SK-N-SH (cell line): ENCODE measurements at regions not wholly inside any gene's neighbourhood (a gene's known extent, or its start where the extent isn't known, plus 50 kb on each side); places are given as distances from the start of the nearest gene placed in this dataset.

ENCODE experiments used
- CTCF ChIA-PET: fragments of 300-600, 350-600 bp; formaldehyde crosslinking; extraction: SDS; loops from one replicate; lab custom pipeline; 2021; lab: Yijun Ruan, JAX
- POLR2A ChIA-PET: fragments of 350-600 bp; sonication (Branson Sonifier 250); formaldehyde crosslinking; extraction: SDS; loops from one replicate; lab custom pipeline; 2020; ENCODE audit warnings: antibody characterized with exemption, inconsistent platforms; lab: Yijun Ruan, JAX
- DNase-seq: peaks from one replicate; pipeline ENCODE4 v3.0.0; 2012
- H2AFZ ChIP-seq: fragments of 200-600 bp; sonication (generic); 2 replicates; pipeline ENCODE4 v1.8.1; 2016; ENCODE audit warnings: antibody characterized with exemption, mild to moderate bottlenecking, low read depth
- H3F3A ChIP-seq: fragments of 200-600 bp; sonication (generic); replicated peaks from 2 replicates; pipeline ENCODE3; 2016; ENCODE audit warnings: antibody characterized with exemption, mild to moderate bottlenecking; ENCODE audit not compliant: insufficient read depth
- H3K27ac ChIP-seq, 2 experiments: fragments of 200-500 bp in 1 of 2; fragments of 200-600 bp in 1 of 2; sonication (Bioruptor generic) in 1 of 2; sonication (generic), shearing (Covaris generic) in 1 of 2; 2 replicates each; pipeline versions ENCODE4 v1.5.1 to v1.6.1; 2014 to 2016; ENCODE audit warnings: low read depth in 2 of 2, inconsistent platforms in 1 of 2, low read length in 1 of 2, mild to moderate bottlenecking in 1 of 2, mixed read lengths in 1 of 2
- H3K27me3 ChIP-seq: fragments of 200-600 bp; sonication (generic), shearing (Covaris generic); 2 replicates; pipeline ENCODE4 v1.6.1; 2016; ENCODE audit warnings: mixed run types; ENCODE audit not compliant: insufficient read depth
- H3K36me3 ChIP-seq, 2 experiments: fragments of 200-500 bp in 1 of 2; fragments of 200-600 bp in 1 of 2; sonication (Bioruptor generic) in 1 of 2; sonication (generic) in 1 of 2; replicated peaks in 1 of 2; 2 replicates each; pipeline versions ENCODE3 to v1.5.1; 2014 to 2016; ENCODE audit warnings: low read length in 1 of 2, mild to moderate bottlenecking in 1 of 2; ENCODE audit not compliant: insufficient read depth in 2 of 2, control insufficient read depth in 1 of 2
- H3K4me1 ChIP-seq, 2 experiments: fragments of 200-500 bp in 1 of 2; fragments of 200-600 bp in 1 of 2; sonication (Bioruptor generic) in 1 of 2; sonication (generic), shearing (Covaris generic) in 1 of 2; 2 replicates each; pipeline versions ENCODE4 v1.5.1 to v1.6.1; 2014 to 2016; ENCODE audit warnings: low read depth in 1 of 2, low read length in 1 of 2, mixed run types in 1 of 2; ENCODE audit not compliant: insufficient read depth in 2 of 2, control insufficient read depth in 1 of 2
- H3K4me2 ChIP-seq: fragments of 200-600 bp; sonication (generic), shearing (Covaris generic); 2 replicates; pipeline ENCODE4 v1.6.1; 2017; ENCODE audit warnings: mixed run types
- H3K4me3 ChIP-seq, 2 experiments: fragments of 200-500 bp in 1 of 2; fragments of 200-600 bp in 1 of 2; sonication (Bioruptor generic) in 1 of 2; sonication (generic), shearing (Covaris generic) in 1 of 2; 2 replicates each; pipeline versions ENCODE4 v1.5.1 to v1.8.1; 2014 to 2016; ENCODE audit warnings: low read depth in 2 of 2, inconsistent platforms in 1 of 2, low read length in 1 of 2, mild to moderate bottlenecking in 1 of 2, mixed read lengths in 1 of 2, moderate library complexity in 1 of 2
- H3K79me2 ChIP-seq: fragments of 200-600 bp; sonication (generic); 2 replicates; pipeline ENCODE4 v1.8.1; 2017; ENCODE audit warnings: mild to moderate bottlenecking; ENCODE audit not compliant: insufficient read depth
- H3K9ac ChIP-seq: fragments of 200-600 bp; sonication (generic); 2 replicates; pipeline ENCODE4 v1.6.1; 2017; ENCODE audit warnings: mixed run types
- H3K9me2 ChIP-seq: fragments of 200-600 bp; sonication (generic); 2 replicates; pipeline ENCODE4 v1.6.1; 2017; ENCODE audit warnings: mixed run types
- H3K9me3 ChIP-seq: fragments of 200-600 bp; sonication (generic); 2 replicates; pipeline ENCODE4 v1.6.1; 2017; ENCODE audit warnings: mixed run types, mild to moderate bottlenecking, moderate library complexity
- H4K20me1 ChIP-seq: fragments of 200-600 bp; sonication (generic); 2 replicates; pipeline ENCODE4 v1.6.1; 2017; ENCODE audit warnings: mild to moderate bottlenecking, mixed run types; ENCODE audit not compliant: insufficient read depth
- ELF1 ChIP-seq: IDR thresholded peaks from 2 replicates; pipeline ENCODE4 v1.4.0; 2012
- EP300 ChIP-seq, 2 experiments: IDR thresholded peaks; 2 replicates each; pipeline versions ENCODE4 v1.4.0 to v1.6.1; 2012; ENCODE audit warnings: borderline replicate concordance in 1 of 2, low read depth in 1 of 2, low read length in 1 of 2
- EZH2phosphoT487 ChIP-seq: fragments of 200-600 bp; sonication (generic); IDR thresholded peaks from 2 replicates; pipeline ENCODE4 v1.6.1; 2017; ENCODE audit warnings: low read depth, mixed run types, mild to moderate bottlenecking, antibody characterized with exemption, moderate library complexity, borderline replicate concordance
- FOSL2 ChIP-seq: IDR thresholded peaks from 2 replicates; pipeline ENCODE4 v1.4.0; 2012; ENCODE audit warnings: low read depth, mild to moderate bottlenecking, moderate library complexity, borderline replicate concordance
- GABPA ChIP-seq: IDR thresholded peaks from 2 replicates; pipeline ENCODE4 v1.4.0; 2012; ENCODE audit warnings: low read depth, mild to moderate bottlenecking
- GATA2 ChIP-seq: sonication (generic); formaldehyde crosslinking; IDR thresholded peaks from 2 replicates; pipeline ENCODE4 v1.5.0; 2020; ENCODE audit warnings: mild to moderate bottlenecking, missing genetic modification reagents
- IRF3 ChIP-seq: fragments of 150-350 bp; IDR thresholded peaks from 2 replicates; pipeline ENCODE4 v1.6.1; 2016; ENCODE audit warnings: mild to moderate bottlenecking, low read depth, low read length
- JUND ChIP-seq: IDR thresholded peaks from 2 replicates; pipeline ENCODE4 v1.4.0; 2012
- MEF2A ChIP-seq: IDR thresholded peaks from 2 replicates; pipeline ENCODE4 v1.4.0; 2012; ENCODE audit warnings: low read depth, borderline replicate concordance
- MXI1 ChIP-seq: IDR thresholded peaks from 2 replicates; pipeline ENCODE4 v1.6.1; 2012; ENCODE audit warnings: mild to moderate bottlenecking, low read depth, low read length, improper control_type of control experiment
- NFIC ChIP-seq: IDR thresholded peaks from 2 replicates; pipeline ENCODE4 v1.4.0; 2012; ENCODE audit warnings: borderline replicate concordance
- POLR2AphosphoS5 ChIP-seq: IDR thresholded peaks from 2 replicates; pipeline ENCODE4 v1.6.1; 2012; ENCODE audit warnings: low read depth, low read length
- RCOR1 ChIP-seq: fragments of 150-350 bp; IDR thresholded peaks from 2 replicates; pipeline ENCODE4 v1.6.1; 2017; ENCODE audit warnings: antibody characterized with exemption, low read length
- REST ChIP-seq: IDR thresholded peaks from 2 replicates; pipeline ENCODE4 v1.6.1; 2012; ENCODE audit warnings: mild to moderate bottlenecking, low read depth, low read length, moderate library complexity
- RXRA ChIP-seq: IDR thresholded peaks from 2 replicates; pipeline ENCODE4 v1.4.0; 2012; ENCODE audit warnings: low read depth, mild to moderate bottlenecking, borderline replicate concordance
- SMC3 ChIP-seq: IDR thresholded peaks from 2 replicates; pipeline ENCODE4 v1.6.1; 2012; ENCODE audit warnings: low read depth, low read length, improper control_type of control experiment
- TAF1 ChIP-seq: IDR thresholded peaks from 2 replicates; pipeline ENCODE4 v1.6.1; 2012; ENCODE audit warnings: low read depth, mild to moderate bottlenecking, low read length, moderate library complexity, borderline replicate concordance
- TEAD4 ChIP-seq: IDR thresholded peaks from 2 replicates; pipeline ENCODE4 v1.4.0; 2012; ENCODE audit warnings: mild to moderate bottlenecking, borderline replicate concordance; ENCODE audit not compliant: insufficient read depth
- YY1 ChIP-seq: IDR thresholded peaks from 2 replicates; pipeline ENCODE4 v1.4.0; 2012; ENCODE audit warnings: low read depth, mild to moderate bottlenecking
- WGBS: methylation state at CpG from one replicate; pipeline ENCODE4 v1.1.6; 2017; ENCODE audit warnings: low lambda C conversion rate; 5-methylcytosine and 5-hydroxymethylcytosine counted together

GRCh38 chr3:99483841-99484240 lies 154.6 kb upstream of the COL8A1 start (continued):
- TF ChIP-seq TEAD4 = no peak
- no peak for TF ChIP-seq MEF2A
- TF ChIP-seq JUND = no peak
- no peak for TF ChIP-seq MXI1
- no peak for TF ChIP-seq EP300 (IDR thresholded peaks at IDR 0.05; ENCODE audit: borderline replicate concordance in 1 of 2, low read depth in 1 of 2, low read length in 1 of 2)
- TF ChIP-seq ELF1 = no peak
- no peak for TF ChIP-seq EZH2phosphoT487
- no peak for TF ChIP-seq RXRA
- no peak for TF ChIP-seq GATA2 (CRISPR knock-in tag)

- no peak for DNase-seq
- Histone ChIP-seq H3K79me2 (no peaks in the 10 kb centered on the region), H3K4me3 (no peak overlapping the region), H3K9ac (no peak overlapping the region), H3F3A (no peaks in the 10 kb centered on the region), H4K20me1 (no peaks in the 10 kb centered on the region), H3K36me3 (no peaks in the 10 kb centered on the region), H3K27me3 (no peaks in the 10 kb centered on the region), H3K9me2 (no peaks in the 10 kb centered on the region), H2AFZ (no peak overlapping the region), H3K4me2 (no peak overlapping the region), H3K4me1 (no peaks in the 10 kb centered on the region; a peak in 1 of 4 replicates), H3K9me3 (peaks cover 5% of the 10 kb centered on the region; the same call in 1 of the 2 replicates), H3K27ac (no peak overlapping the region)
- POLR2A ChIA-PET = no interaction called here
- TF ChIP-seq TAF1 (no peak), IRF3 (no peak), REST (no peak), FOSL2 (no peak), POLR2AphosphoS5 (no peak), YY1 (no peak), RXRA (no peak), EP300 (IDR thresholded peaks at IDR 0.05; ENCODE audit: borderline replicate concordance in 1 of 2, low read depth in 1 of 2, low read length in 1 of 2) (no peak), RCOR1 (no peak), NFIC (no peak), SMC3 (no peak), ELF1 (no peak), GABPA (no peak)
- 5% methylated on average over 1 of the region's 1 CpG for WGBS
- CTCF ChIA-PET = no interaction called here
These were observed 156.2 kb upstream of the COL8A1 start for GRCh38 chr3:99482191-99482590.
